SW480 (cell line): ENCODE measurements at regions not wholly inside any gene's neighbourhood (a gene's known extent, or its start where the extent isn't known, plus 50 kb on each side); places are given as distances from the start of the nearest gene placed in this dataset.
A peak's percentile ranks its signal among the peaks of the same experiment; 100 is the strongest.

ENCODE experiments used
- DNase-seq: peaks from one replicate; pipeline ENCODE4 v3.0.0-alpha.2; 2016; ENCODE audit warnings: low spot score

- DNase-seq = no peak
These were observed 147.0 kb upstream of the THRB start for GRCh38 chr3:24641628-24642027.

DNA sequence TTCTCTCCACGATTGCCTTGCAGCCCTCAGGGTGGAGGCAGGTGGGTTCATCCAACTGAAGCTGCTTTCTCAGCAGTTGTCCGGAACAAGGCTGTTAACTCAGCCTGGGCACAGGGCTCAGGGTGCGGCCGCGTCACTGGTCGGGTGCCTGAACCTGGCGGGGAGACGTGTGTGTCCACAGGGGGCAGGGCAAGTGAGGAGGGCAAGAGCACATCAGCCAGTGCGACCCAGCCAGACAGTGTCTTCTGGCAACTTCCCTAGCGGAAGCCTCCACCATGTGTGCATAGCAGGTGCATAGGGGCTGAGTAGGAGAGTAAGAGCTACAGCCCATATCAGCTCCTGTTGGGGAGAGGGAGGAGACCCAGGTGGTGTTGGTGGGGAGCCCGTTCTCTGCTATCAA, 150.4 kb upstream of the THRB start:
- no peak for DNase-seq

- no peak for DNase-seq
These were observed 152.1 kb upstream of the THRB start for GRCh38 chr3:24646790-24647189.

DNA sequence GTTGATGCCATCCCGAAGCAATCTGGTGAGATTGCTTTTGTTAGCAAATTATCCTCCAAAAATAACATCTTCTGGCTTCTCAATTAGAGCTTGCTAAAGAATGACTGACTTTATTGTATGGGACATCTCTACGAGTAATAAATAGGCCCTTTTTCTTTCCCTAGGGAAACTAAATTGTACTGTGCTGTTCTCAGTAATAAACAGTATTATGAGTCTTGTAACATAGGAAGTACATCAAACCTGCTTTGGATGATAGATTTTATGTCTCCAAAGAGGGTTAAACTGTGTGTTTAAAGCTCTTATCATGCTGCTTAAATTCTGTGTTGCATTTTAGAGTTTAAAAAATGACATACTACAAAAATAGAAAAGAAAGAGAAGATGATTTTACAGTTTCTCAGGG, 153.4 kb upstream of the THRB start:
- no peak for DNase-seq

DNA sequence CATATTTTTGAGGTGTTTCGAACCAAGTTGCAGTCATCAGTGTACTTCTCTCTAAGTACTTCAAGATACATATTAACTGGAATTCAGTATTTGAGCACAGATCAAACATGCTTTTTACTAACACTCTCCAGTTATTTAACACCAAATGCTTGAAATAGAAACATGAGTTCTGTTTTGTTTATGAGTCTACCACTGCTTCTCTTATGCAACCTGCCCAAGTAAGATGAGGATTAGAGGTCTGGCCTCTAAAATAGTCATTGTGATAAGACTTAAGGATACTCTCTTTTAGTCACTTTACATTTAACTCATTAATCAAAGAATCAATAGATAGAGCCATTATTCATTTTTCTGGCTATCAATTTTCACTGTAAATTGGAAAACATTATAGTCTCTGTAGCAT, 156.2 kb upstream of the THRB start:
- no peak for DNase-seq

DNA sequence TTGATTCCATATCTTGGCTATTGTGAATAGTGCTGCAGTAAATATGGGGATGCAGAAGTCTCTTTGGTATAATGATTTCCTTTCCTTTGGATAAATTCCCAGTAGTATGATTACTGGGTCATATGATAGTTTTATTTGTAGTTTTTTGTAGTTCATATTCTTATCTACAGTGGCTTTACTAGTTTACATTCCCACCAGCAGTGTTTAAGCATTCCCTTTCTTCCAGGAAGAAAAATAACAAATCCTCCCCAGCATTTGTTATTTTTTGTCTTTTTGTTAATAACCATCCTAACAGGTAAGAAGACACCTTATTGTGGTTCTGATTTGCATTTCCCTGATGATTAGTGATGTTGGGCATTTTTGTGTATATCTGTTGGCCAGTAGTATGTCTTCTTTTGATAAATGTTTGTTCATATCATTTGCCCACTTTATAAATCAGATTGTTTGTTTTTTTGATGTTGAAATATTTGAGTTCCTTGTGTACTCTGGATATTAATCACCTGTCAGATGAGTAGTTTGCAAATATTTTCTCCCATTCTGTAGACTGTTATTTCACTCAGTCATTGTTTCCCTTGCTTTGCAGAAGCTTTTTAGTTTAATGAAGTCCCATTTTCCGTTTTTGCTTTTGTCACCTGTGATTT, 163.3 kb upstream of the THRB start:
- DNase-seq = no peak

DNA sequence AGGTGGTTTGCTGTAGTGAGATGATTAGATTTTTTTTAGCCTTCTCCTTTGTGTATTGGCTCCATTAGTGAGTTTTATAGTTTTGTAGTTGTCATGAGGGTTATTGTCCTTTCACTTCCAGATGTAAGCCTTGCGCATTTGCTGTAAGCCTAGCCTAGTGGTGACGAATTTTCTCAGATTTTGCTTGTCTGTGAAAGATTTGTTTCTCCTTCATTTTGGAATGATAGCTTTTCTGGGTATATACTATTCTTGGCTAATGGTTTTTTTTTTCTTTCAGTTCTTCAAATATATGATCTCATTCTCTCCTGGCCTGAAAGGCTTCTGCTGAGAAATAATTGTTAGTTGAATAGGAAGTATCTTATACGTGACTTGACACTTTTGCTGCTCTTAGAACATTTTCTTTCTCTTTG, 166.5 kb upstream of the THRB start:
- DNase-seq = no peak

- DNase-seq = no peak
These were observed 168.0 kb upstream of the THRB start for GRCh38 chr3:24662449-24663345.

GRCh38 chr3:24663406-24663805, 168.8 kb upstream of the THRB start:
- DNase-seq = no peak

- DNase-seq = no peak
These were observed 173.4 kb upstream of the THRB start for GRCh38 chr3:24668039-24668438.

DNA sequence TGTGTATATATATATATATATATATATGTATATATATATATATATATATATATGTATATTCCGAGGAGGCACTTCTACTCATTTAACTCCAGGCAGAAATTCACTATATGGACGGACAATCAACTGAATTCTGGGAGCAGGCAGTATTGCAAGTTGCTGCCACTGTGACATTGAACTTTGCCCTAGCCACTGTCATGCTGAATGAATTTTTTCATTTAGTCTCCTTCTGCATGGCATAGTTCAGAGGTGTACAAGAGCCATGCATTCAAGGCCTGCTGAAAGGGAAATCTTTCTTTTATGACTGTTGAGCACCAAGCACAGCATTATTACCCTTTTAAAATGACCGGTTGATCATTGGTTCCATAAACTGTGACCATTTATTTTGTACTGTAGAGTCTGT, 176.2 kb upstream of the THRB start:
- peak; percentile 54 for DNase-seq

GRCh38 chr3:24673596-24673995, 178.9 kb upstream of the THRB start:
- DNase-seq = no peak

DNA sequence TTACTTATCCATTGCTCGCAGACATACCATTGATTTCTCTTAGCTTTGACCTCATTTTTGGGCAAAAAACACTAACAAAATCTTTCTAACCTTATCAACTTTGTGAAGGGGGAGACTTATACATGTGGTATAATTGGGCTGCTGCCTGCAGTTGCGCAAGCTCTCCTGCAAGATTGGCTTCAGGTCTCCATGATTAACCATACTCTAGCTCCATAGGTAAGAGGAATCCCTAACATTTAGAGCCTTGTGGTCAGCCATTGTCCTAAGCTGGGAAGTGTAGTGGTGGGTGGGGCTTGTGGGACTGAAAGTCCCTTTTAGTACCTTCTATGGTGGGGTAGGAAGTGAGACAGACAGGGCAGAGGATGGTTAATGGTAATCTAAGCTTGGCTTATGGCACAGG, 179.6 kb upstream of the THRB start:
- peak; percentile 8 for DNase-seq

- peak; percentile 3 for DNase-seq
These were observed 183.4 kb upstream of the THRB start for GRCh38 chr3:24678021-24678420.

DNA sequence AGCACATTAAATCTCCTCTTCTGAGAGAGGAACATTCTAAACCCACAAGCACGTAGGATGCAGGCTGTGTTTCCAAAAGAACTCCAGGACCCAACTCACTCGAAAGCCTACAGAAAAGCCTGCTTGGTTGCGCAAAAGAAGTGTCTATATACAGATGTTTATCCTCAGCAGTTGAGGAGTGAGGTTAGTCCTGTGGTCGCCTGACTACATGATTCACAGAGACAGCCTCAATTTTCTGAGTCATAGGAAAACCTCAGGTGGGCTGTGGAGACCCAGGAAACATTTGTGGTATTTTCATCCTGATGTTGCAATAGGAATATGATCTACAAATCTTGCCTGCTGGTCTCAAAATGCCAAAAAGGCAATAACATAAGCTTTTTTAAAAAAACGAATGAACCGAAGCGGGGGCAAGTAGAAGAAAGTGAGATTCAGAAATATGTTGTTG, 183.8 kb upstream of the THRB start:
- DNase-seq = peak; percentile 76

GRCh38 chr3:24679429-24679828, 184.8 kb upstream of the THRB start:
- DNase-seq = no peak

DNA sequence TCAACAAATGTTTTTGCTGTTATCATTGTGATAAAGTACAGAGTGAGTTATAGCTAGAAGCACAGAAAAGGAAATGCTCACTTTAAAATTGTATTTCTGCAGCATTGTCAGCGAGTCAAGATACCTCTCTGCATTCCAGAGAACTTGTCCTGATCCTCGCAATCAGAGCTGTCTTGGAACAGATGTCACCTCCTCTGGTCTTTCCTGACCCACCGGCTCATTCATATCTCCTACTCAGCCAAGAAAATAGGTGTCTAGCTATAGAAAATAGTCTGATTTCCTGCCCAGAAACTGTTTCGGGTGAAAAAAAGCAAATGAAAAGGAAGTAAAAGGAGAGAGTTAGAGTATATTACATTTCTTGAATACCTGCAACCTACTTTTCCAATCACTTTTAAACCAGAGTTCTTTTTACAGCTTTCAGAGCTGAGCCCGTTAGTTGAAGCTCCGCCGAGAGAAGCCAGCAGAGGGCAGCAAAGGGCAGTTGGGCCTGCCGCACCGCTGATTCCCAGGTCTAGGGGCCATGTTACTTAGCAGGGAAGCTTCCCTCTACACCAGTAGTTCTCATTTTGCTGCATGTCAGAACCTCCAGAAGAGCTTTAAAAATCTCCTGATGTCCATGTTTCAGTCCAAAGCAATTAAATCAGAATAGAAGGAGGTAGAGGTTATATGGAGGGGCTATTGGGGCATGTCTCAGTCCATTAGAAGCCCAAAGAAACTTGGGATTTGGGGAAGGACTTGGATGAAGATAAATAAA, 185.7 kb upstream of the THRB start:
- DNase-seq = peak; percentile 40

- DNase-seq = no peak
These were observed 187.5 kb upstream of the THRB start for GRCh38 chr3:24682141-24682547.

GRCh38 chr3:24683090-24683489, 188.4 kb upstream of the THRB start:
- no peak for DNase-seq

- peak; percentile 46 for DNase-seq
These were observed 189.2 kb upstream of the THRB start for GRCh38 chr3:24683633-24684384.

GRCh38 chr3:24684506-24685023, 189.9 kb upstream of the THRB start:
- DNase-seq = no peak

GRCh38 chr3:24686808-24687207, 192.2 kb upstream of the THRB start:
- no peak for DNase-seq
